HG03025 (cell line): ENCODE measurements at regions not wholly inside any gene's neighbourhood (a gene's known extent, or its start where the extent isn't known, plus 50 kb on each side); places are given as distances from the start of the nearest gene placed in this dataset.
"Not testable (repeated sequence)": the region's sequence is repeated elsewhere in the genome, so short reads cannot be mapped to it uniquely, and the experiment has no call there.

Experiments
- ATAC-seq: cut with Tn5 transposase; IDR thresholded peaks from one replicate; pipeline ENCODE4 v1.9.1; 2021; ENCODE audit warnings: mild to moderate bottlenecking, moderate library complexity; ENCODE audit not compliant: unreplicated experiment, low FRiP score

DNA sequence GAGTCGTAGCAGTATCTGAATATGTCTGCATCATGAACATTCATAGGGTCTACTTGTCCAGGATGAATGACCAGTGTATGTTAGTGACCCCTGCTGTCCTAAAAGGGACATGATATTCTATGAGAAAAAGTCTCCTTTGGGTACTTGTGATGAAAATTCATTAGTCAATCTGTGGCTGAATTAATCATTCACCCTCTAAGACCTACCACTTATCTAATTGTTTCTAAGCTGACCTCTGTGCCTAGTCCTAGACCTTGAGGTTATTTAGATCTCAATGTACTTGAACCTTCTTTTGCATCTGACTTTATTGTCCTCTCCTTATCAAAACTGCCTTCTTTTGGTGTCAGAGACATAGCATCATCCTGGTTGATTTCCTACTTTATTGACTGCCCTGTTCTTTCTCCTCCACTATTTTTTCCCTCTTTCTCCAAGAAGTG lies 799.3 kb downstream of the DIPK2A start:
- ATAC-seq: no peak

- no peak for ATAC-seq
These were observed 799.8 kb downstream of the DIPK2A start for GRCh38 chr3:144771381-144771870.

- no peak for ATAC-seq
These were observed 800.7 kb downstream of the DIPK2A start for GRCh38 chr3:144772372-144772771.

DNA sequence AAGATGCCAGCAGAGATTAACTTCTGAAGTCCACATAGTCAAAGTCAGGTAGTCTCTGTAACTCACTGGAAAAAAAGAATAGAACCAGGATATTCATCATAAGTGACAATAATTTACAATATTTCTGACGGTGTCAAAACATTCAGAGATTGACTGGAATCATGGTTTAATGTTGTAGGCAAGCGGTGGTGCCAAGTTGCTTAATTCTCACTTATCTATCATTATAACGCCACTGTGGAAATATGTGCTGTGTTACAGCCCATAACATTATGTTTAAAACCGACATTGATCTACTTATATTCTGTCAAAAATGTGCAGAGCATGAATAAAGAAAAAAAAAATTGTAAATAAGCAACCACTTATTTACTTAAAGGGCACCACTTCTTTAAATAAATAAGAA lies 801.7 kb downstream of the DIPK2A start:
- ATAC-seq: no peak

DNA sequence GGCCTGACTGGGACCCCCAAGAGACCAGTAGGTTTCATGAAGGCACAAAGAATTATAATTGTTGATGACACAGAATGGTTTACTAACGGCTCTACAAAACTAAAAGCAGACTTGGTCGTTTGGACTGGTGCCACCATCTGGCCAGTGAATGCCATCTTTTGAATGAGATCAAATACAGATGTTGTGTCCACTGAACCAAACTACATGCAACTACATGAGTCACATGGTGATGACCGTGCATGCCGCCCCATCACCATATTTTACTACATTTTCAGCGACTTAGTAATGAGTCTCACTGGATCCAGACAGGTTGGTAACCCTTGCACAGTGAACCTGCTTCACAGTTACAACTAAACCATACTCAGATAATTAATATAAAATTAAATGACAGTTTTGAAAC lies 803.3 kb downstream of the DIPK2A start:
- no peak for ATAC-seq

- ATAC-seq: no peak
These were observed 803.9 kb downstream of the DIPK2A start for GRCh38 chr3:144775551-144775950.

DNA sequence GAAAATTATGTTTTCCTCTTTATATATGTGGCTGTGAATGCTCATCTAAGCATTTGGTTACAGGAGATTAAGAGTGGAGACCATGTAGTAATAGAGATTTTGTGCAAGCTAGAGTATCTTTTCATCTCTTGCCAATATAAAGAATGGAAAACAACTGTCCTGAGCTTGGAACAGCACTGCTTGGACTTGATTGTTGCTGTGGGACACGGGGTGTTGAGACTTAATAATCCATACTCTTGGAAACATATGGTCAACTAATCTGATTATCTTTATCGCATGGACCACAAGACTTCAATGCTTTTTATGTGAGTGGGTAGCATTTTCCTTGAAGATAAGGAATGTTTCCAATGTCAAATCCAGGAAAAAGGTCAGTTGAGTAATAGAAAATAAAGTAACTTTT lies 806.3 kb downstream of the DIPK2A start:
- ATAC-seq: no peak

GRCh38 chr3:144791034-144791433 lies 819.4 kb downstream of the DIPK2A start:
- ATAC-seq: no peak

- ATAC-seq: no peak
These were observed 830.3 kb downstream of the DIPK2A start for GRCh38 chr3:144801890-144802289.

DNA sequence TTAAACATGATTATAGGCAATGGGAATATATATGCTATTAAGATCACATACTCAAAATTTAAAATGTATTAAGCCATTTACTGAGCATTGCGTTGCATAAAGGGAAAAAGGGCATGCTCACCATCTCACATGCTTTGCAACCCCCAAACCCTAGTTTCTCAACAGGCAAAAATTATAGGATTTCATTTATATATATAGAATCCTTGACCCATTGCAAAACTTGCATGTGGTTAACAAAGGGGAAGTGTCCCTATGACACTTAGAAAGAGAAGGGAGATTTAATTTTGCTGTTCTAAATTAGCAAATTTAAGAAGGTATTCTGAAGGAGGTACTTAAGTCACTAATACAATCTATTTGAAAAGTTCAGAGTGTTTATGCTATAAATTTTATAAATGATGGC lies 837.8 kb downstream of the DIPK2A start:
- ATAC-seq: no peak

DNA sequence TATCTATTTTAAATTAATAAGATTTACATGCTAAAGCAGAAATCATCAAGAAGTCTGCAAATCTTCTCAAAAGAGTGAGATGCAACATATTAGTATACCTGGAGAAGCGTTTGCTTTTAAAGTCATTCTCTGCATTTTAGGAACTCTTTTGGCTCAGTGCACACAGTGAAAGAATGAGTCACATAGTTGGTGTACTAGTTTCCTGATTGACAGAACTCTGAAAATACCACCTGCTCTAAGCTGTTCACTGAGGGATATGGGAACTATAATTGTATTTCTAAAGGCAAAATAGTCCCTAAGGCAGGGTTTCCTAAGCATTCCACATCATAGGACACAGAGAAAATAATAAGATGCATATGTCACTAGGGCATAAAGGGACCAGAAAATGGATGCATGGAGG lies 838.5 kb downstream of the DIPK2A start:
- peak; percentile 73 for ATAC-seq

DNA sequence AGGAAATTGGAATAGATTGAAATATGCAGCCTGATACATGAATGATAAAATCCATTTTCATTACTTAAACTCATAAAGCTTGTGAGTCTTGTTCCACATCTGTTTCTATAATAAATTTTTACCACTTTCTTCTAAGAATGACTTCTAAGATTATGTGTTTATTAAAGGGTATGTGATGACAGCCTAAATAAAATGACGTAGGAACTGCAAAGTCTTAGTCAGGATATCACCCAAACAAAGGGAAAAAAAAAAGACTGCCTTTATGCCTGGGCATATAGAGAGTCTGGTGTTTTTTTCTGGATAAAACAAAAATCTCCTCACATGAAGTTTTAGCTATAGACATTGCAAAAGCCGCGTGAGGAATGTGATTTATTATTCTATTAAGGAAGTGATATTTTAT lies 844.0 kb downstream of the DIPK2A start:
- no peak for ATAC-seq

DNA sequence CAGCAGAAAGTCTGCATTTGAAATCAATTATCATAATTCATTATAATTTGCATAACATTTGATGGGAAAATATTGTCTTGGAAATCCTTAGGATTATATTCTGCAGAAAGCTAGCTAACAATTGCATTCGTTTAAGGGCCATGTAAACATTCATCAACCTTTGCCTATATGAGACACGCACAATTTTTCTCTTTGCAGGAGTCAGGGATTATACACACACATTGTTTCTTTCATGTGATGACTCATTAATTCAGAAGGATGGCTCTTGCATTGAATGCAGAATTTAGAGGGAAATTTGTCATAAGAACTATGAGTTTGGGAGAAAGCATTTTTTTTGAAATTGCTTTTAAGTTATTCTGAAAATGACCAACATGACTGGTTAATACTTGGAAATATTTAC lies 844.7 kb downstream of the DIPK2A start:
- ATAC-seq: no peak

- no peak for ATAC-seq
These were observed 847.4 kb downstream of the DIPK2A start for GRCh38 chr3:144818973-144819372.

GRCh38 chr3:144820232-144820631 lies 848.6 kb downstream of the DIPK2A start:
- not testable (repeated sequence) for ATAC-seq

DNA sequence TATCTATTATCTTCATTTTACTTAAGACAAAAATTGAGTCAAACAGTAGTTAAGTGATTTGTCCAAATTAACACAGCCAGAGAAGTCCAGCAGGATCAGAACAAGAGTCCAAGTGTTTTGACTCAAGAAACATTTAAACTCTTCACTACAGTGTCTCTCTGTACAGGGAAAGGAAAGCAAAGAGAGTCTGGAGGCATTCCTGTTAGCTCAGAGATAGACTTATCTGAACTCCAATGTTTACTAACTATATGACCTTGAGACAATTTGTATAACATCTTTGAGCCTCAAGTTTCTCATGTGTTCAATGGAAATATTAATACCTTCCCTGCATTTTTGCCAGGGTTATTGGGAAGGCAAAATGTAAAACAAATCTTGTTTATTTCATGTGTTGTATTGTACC lies 849.1 kb downstream of the DIPK2A start:
- no peak for ATAC-seq

DNA sequence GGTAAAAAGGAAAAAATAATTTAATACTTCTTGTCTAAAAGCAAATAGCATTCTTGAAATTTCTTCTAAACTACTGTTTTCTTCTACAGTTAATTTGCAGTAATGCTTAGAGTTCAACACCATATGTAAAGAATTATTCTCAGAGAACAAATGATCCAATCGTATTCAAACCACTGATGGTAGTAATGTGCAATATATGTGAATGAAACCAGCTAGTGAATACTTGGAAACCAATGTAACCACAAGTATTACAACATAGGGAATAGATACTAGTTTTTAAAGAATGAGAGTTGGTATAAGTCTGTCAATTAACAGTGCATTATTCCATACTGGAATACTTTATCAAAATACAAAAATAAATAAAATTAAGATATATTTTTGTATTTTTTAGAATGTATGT lies 850.0 kb downstream of the DIPK2A start:
- ATAC-seq: no peak

- ATAC-seq: no peak
These were observed 851.0 kb downstream of the DIPK2A start for GRCh38 chr3:144822671-144823070.

GRCh38 chr3:144831955-144832716 lies 860.5 kb downstream of the DIPK2A start:
- no peak for ATAC-seq

GRCh38 chr3:144839991-144840390 lies 868.4 kb downstream of the DIPK2A start:
- ATAC-seq: no peak

GRCh38 chr3:144840866-144841265 lies 869.2 kb downstream of the DIPK2A start:
- ATAC-seq: no peak

DNA sequence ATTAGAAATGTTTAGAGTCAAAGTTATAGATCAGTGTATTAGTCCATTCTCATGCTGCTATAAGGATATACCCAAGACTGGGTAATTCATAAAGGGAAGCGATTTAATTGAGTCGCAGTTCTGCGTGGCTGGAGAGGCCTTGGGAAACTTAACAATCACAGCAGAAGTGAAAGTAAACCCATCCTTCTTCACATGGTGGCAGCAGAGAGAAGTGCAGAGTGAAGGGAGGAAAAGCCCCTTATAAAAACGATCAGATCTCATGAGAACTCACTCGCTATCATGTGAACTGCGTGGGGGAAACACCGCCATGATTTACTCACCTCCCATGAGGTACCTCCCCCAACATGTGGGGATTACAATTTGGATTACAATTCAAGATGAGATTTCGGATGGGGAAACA lies 871.5 kb downstream of the DIPK2A start:
- ATAC-seq: no peak

GRCh38 chr3:144852999-144853398 lies 881.4 kb downstream of the DIPK2A start:
- no peak for ATAC-seq
